K562 (cell line): ENCODE measurements at regions not wholly inside any gene's neighbourhood (a gene's known extent, or its start where the extent isn't known, plus 50 kb on each side); places are given as distances from the start of the nearest gene placed in this dataset.

ENCODE experiments used
- ATAC-seq: fragments of 200-7000 bp; cut with Tn5 transposase; 3 replicates; pipeline ENCODE4 v1.9.1; 2020; ENCODE audit warnings: moderate library complexity
- BruUV-seq: library from RNA; stranded (reverse); fragments of 400-500 nt; replicated peaks from 2 replicates; lab custom pipeline; 2021; lab: Mats Ljungman, UMichigan
- CTCF ChIA-PET: fragments of 300-600 bp; formaldehyde crosslinking; extraction: SDS; loops from one replicate; lab custom pipeline; 2021; ENCODE audit warnings: low intra/inter-chr PET ratio; lab: Yijun Ruan, JAX
- POLR2A ChIA-PET: fragments of 300-600, 350-650 bp; sonication (Branson Sonifier 250); formaldehyde crosslinking; extraction: SDS; loops from one replicate; lab custom pipeline; 2021; ENCODE audit warnings: antibody characterized with exemption, inconsistent platforms; lab: Yijun Ruan, JAX
- DNase-seq, 4 experiments: peaks; one replicate each; pipeline versions ENCODE4 v3.0.0 to v3.0.0-alpha.2; 2011 to 2018; ENCODE audit warnings: low spot score in 3 of 4, mixed read lengths in 3 of 4; ENCODE audit errors: extremely low read depth in 1 of 4
- FAIRE-seq: peaks from 2 replicates; lab custom pipeline; 2011; peaks lifted over from hg19 to GRCh38; lab: Jason Lieb, UNC
- H2AFZ ChIP-seq: 2 replicates; pipeline ENCODE4 v1.6.0; 2011; ENCODE audit warnings: low read depth, low read length, control low read depth, inconsistent platforms
- H3K27ac ChIP-seq: fragments of 200-600 bp; 3 replicates; pipeline ENCODE4 v1.8.0; 2011; ENCODE audit warnings: low read depth, mild to moderate bottlenecking, control low read depth, inconsistent platforms, low read length, moderate library complexity, mixed read lengths; ENCODE audit errors: extremely low read depth
- H3K27me3 ChIP-seq, 2 experiments: fragments of 300-600 bp in 1 of 2; 2 replicates in 1 of 2; 3 replicates in 1 of 2; pipeline versions ENCODE4 v1.6.0 to v1.8.0; 2011; ENCODE audit warnings: inconsistent platforms in 2 of 2, low read length in 2 of 2, mild to moderate bottlenecking in 1 of 2, mixed read lengths in 1 of 2, moderate library complexity in 1 of 2; ENCODE audit not compliant: control insufficient read depth in 2 of 2, insufficient read depth in 2 of 2
- H3K36me3 ChIP-seq: fragments of 300-600 bp; 3 replicates; pipeline ENCODE4 v1.8.0; 2011; ENCODE audit warnings: mild to moderate bottlenecking, low read length, inconsistent platforms; ENCODE audit not compliant: control insufficient read depth, insufficient read depth
- H3K4me1 ChIP-seq, 2 experiments: fragments of 200-600 bp in 1 of 2; replicated peaks in 1 of 2; 2 replicates in 1 of 2; 3 replicates in 1 of 2; pipeline versions ENCODE4 v1.5.1 to v1.8.0; 2011; ENCODE audit warnings: inconsistent platforms in 2 of 2, low read length in 2 of 2, mild to moderate bottlenecking in 1 of 2, mixed read lengths in 1 of 2, moderate library complexity in 1 of 2; ENCODE audit not compliant: control insufficient read depth in 2 of 2, insufficient read depth in 2 of 2
- H3K4me2 ChIP-seq: 2 replicates; pipeline ENCODE4 v1.6.1; 2011; ENCODE audit warnings: low read length, control low read depth, inconsistent platforms, mixed read lengths; ENCODE audit not compliant: insufficient read depth
- H3K4me3 ChIP-seq: fragments of 200-600 bp; sonication (generic), shearing (Covaris generic); 2 replicates; pipeline ENCODE4 v1.5.1; 2016; ENCODE audit warnings: control low read depth, inconsistent platforms
- H3K79me2 ChIP-seq: fragments of 200-600 bp; 3 replicates; pipeline ENCODE4 v1.8.0; 2011; ENCODE audit warnings: low read length, inconsistent platforms; ENCODE audit not compliant: control insufficient read depth, insufficient read depth
- H3K9ac ChIP-seq, 2 experiments: 2 replicates each; pipeline versions ENCODE4 v1.6.0 to v1.6.1; 2011; ENCODE audit warnings: low read depth in 2 of 2, low read length in 2 of 2, control low read depth in 1 of 2, inconsistent platforms in 1 of 2, mild to moderate bottlenecking in 1 of 2, mixed read lengths in 1 of 2; ENCODE audit not compliant: insufficient read depth in 1 of 2
- H3K9me1 ChIP-seq: one replicate; pipeline ENCODE4 v1.6.0; 2011; ENCODE audit warnings: inconsistent platforms, mild to moderate bottlenecking, low read length, moderate library complexity; ENCODE audit not compliant: control insufficient read depth, insufficient read depth
- H3K9me3 ChIP-seq: replicated peaks from 2 replicates; pipeline ENCODE4 v1.5.1; 2011; ENCODE audit warnings: low read depth, low read length, inconsistent platforms; ENCODE audit not compliant: control insufficient read depth, insufficient read depth
- H4K20me1 ChIP-seq: replicated peaks from 2 replicates; pipeline ENCODE4 v1.6.1; 2011; ENCODE audit warnings: low read length, inconsistent platforms, mixed read lengths; ENCODE audit not compliant: control insufficient read depth, insufficient read depth
- CBX3 ChIP-seq, 2 experiments: IDR thresholded peaks; 1 replicate in 1 of 2; 2 replicates in 1 of 2; pipeline ENCODE4 v1.6.1; 2012; ENCODE audit warnings: inconsistent platforms in 2 of 2, low read length in 2 of 2, borderline replicate concordance in 1 of 2, control low read depth in 1 of 2
- DACH1 ChIP-seq: fragments of 450-650 bp; IDR thresholded peaks from 2 replicates; pipeline ENCODE4 v1.6.1; 2018; ENCODE audit not compliant: partially characterized antibody
- FOXK2 ChIP-seq, 2 experiments: fragments of 450-650 bp; IDR thresholded peaks in 1 of 2; conservative IDR thresholded peaks in 1 of 2; 2 replicates each; pipeline ENCODE4 v1.6.1; 2016; ENCODE audit warnings: low read depth in 2 of 2, mild to moderate bottlenecking in 1 of 2
- MEF2D ChIP-seq: conservative IDR thresholded peaks from 2 replicates; pipeline ENCODE4 v1.6.1; 2016; ENCODE audit warnings: low read depth, missing genetic modification characterization, missing compliant biosample characterization
- PHTF2 ChIP-seq: fragments of 250-450 bp; sonication (Bioruptor Pico); IDR thresholded peaks from 2 replicates; pipeline ENCODE4 v1.5.0; 2021; ENCODE audit warnings: mild to moderate bottlenecking
- U2AF1 ChIP-seq: fragments of 200-400 bp; formaldehyde crosslinking; optimal IDR thresholded peaks from 2 replicates; pipeline ENCODE3; 2017; ENCODE audit warnings: mild to moderate bottlenecking, low read depth, low read length, moderate library complexity
- ZNF134 ChIP-seq: fragments of 250-450 bp; sonication (Bioruptor Pico); conservative IDR thresholded peaks from 2 replicates; pipeline ENCODE4 v1.4.0; 2020
- ZNF197 ChIP-seq: fragments of 200-800 bp; sonication (Bioruptor generic); IDR thresholded peaks from 2 replicates; pipeline ENCODE4 v1.6.1; 2016; ENCODE audit warnings: low read depth, missing genetic modification characterization, missing compliant biosample characterization
- ZNF232 ChIP-seq: sonication (generic); formaldehyde crosslinking; IDR thresholded peaks from 2 replicates; pipeline ENCODE4 v1.8.0; 2022; ENCODE audit warnings: mild to moderate bottlenecking, missing genetic modification reagents
- ZNF561 ChIP-seq: fragments of 450-650 bp; formaldehyde crosslinking; conservative IDR thresholded peaks from 2 replicates; pipeline ENCODE4 v1.4.0; 2020; ENCODE audit warnings: mild to moderate bottlenecking, moderate library complexity
- ZNF79 ChIP-seq: fragments of 250-450 bp; sonication (Bioruptor Pico); IDR thresholded peaks from 2 replicates; pipeline ENCODE4 v1.4.0; 2020; ENCODE audit warnings: low read depth, mild to moderate bottlenecking, moderate library complexity
- WGBS: fragments of 100-300 bp; shearing (Covaris generic); methylation state at CpG from one replicate; pipeline ENCODE4 v1.1.6; 2016; ENCODE audit warnings: low coverage, mixed read lengths; ENCODE audit not compliant: insufficient coverage; ENCODE audit errors: missing lambda C conversion rate; 5-methylcytosine and 5-hydroxymethylcytosine counted together
- in situ Hi-C: fragments of 300-500 bp; cut with MboI; formaldehyde crosslinking; loops from 4 replicates; pipeline ENCODE4 v1.15.0; 2018; ENCODE audit warnings: inconsistent platforms, mixed read lengths
- intact Hi-C: fragments of 100-400 bp; cut with micrococcal nuclease; formaldehyde crosslinking; loops from 2 replicates; pipeline ENCODE4 v1.14.2; 2022
- TF ChIP-seq, protein P1 (sequence below): fragments of 250-450 bp; sonication (Bioruptor Pico); IDR thresholded peaks from 2 replicates; pipeline ENCODE4 v1.5.0; 2021; ENCODE audit warnings: mild to moderate bottlenecking, borderline replicate concordance
- TF ChIP-seq, protein P2 (sequence below): sonication (generic); formaldehyde crosslinking; IDR thresholded peaks from 2 replicates; pipeline ENCODE4 v1.8.1; 2023; ENCODE audit warnings: mild to moderate bottlenecking, missing genetic modification reagents

DNA sequence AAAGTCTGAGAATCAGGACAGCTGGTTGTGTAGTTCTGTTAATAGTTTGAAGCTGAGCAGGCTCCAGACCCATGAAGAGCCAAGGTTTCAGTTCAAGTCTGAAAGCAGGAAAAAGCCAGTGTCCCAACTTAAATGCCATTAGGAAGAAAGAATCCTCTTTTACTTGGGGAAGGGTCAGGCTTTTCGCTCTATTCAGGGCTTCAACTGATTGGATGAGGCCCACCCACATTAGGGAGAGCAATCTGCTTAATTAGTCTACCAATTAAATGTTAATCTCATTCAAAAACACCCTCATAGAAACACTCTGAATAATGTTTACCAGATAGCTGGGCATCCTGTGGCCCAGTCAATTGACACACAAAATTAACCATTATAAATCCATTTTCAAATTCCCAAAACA is 462.2 kb downstream of the EPM2A start:
- no peak for TF ChIP-seq PHTF2 (CRISPR knock-in tag)
- peak; percentile 82 for TF ChIP-seq ZNF134 (CRISPR knock-in tag)
- in situ Hi-C loops, result no loop called here

DNA sequence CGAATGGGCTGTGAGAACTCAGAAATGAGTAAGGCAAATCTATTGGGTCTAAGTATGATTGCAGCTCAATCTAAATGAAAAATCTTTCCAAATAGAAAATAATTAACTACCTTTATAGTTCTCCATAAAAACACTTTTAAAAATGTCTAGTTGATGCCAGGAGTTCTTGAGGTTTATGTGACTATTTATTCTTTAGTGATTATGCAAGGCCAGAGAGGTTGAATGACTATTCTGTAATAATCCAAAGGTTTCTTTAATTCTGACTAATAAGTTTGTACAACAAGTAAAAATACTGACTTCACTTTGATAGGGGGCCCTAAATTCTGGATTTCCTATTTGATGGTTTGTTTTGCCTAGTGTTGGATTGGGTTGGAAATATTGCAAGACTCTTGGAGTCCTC is 461.2 kb downstream of the EPM2A start:
- no peaks in the 10 kb centered on the region for H3K4me1 ChIP-seq
- H3K4me3 ChIP-seq, result no peak overlapping the region
- H3K79me2 ChIP-seq, result no peaks in the 10 kb centered on the region
- H3K9me1 ChIP-seq, result no peaks in the 10 kb centered on the region
- 0% methylated on average over 1 of the region's 1 CpG for WGBS
- in situ Hi-C loops (no loop called here), intact Hi-C loops (no loop called here)
- H3K4me2 ChIP-seq, result no peak overlapping the region
- H3K9ac ChIP-seq, result no peak overlapping the region
- no peak overlapping the region for H2AFZ ChIP-seq
- no TSS peak for BruUV-seq
- H3K36me3 ChIP-seq, result no peaks in the 10 kb centered on the region
- ATAC-seq, result no peak
- H3K27ac ChIP-seq, result no peak overlapping the region
- H4K20me1 ChIP-seq, result no peaks in the 10 kb centered on the region
- 0 out of 2 replicates have a peak, but pooled peaks cover 2% of the 10 kb centered on the region for H3K9me3 ChIP-seq
- no peak for FAIRE-seq
- POLR2A ChIA-PET, result no interaction called here
- H3K27me3 ChIP-seq, result no peaks in the 10 kb centered on the region
- CTCF ChIA-PET, result no interaction called here
- DNase-seq, result no peak
- TF ChIP-seq CBX3 (IDR thresholded peaks at IDR 0.05; ENCODE audit: borderline replicate concordance in 1 of 2, low read length in 2 of 2) (no peak), ZNF561 (no peak), U2AF1 (no peak), MEF2D (tag) (no peak), ZNF79 (CRISPR knock-in tag) (no peak), FOXK2 (conservative IDR thresholded peaks at IDR 0.05 in 1 of 2, IDR thresholded peaks at IDR 0.05 in 1 of 2; ENCODE audit: low read depth in 2 of 2) (no peak), ZNF232 (CRISPR knock-in tag) (no peak), DACH1 (no peak), ZNF197 (CRISPR knock-in tag) (no peak)
- TF ChIP-seq, protein P1, sequence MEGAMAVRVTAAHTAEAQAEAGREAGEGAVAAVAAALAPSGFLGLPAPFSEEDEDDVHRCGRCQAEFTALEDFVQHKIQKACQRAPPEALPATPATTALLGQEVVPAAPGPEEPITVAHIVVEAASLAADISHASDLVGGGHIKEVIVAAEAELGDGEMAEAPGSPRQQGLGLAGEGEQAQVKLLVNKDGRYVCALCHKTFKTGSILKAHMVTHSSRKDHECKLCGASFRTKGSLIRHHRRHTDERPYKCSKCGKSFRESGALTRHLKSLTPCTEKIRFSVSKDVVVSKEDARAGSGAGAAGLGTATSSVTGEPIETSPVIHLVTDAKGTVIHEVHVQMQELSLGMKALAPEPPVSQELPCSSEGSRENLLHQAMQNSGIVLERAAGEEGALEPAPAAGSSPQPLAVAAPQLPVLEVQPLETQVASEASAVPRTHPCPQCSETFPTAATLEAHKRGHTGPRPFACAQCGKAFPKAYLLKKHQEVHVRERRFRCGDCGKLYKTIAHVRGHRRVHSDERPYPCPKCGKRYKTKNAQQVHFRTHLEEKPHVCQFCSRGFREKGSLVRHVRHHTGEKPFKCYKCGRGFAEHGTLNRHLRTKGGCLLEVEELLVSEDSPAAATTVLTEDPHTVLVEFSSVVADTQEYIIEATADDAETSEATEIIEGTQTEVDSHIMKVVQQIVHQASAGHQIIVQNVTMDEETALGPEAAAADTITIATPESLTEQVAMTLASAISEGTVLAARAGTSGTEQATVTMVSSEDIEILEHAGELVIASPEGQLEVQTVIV (CRISPR knock-in tag), result no peak
- TF ChIP-seq, protein P2, sequence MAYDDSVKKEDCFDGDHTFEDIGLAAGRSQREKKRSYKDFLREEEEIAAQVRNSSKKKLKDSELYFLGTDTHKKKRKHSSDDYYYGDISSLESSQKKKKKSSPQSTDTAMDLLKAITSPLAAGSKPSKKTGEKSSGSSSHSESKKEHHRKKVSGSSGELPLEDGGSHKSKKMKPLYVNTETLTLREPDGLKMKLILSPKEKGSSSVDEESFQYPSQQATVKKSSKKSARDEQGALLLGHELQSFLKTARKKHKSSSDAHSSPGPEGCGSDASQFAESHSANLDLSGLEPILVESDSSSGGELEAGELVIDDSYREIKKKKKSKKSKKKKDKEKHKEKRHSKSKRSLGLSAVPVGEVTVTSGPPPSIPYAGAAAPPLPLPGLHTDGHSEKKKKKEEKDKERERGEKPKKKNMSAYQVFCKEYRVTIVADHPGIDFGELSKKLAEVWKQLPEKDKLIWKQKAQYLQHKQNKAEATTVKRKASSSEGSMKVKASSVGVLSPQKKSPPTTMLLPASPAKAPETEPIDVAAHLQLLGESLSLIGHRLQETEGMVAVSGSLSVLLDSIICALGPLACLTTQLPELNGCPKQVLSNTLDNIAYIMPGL (CRISPR knock-in tag), result no peak

More for the DNA sequence above, 462.2 kb downstream of the EPM2A start:
- Histone ChIP-seq H3K27me3 (no peaks in the 10 kb centered on the region), H3K27ac (no peak overlapping the region), H3K79me2 (no peaks in the 10 kb centered on the region), H3K9me3 (0 out of 2 replicates have a peak, but pooled peaks cover 2% of the 10 kb centered on the region), H3K36me3 (no peaks in the 10 kb centered on the region), H4K20me1 (no peaks in the 10 kb centered on the region), H2AFZ (no peak overlapping the region), H3K4me2 (no peak overlapping the region), H3K4me3 (no peak overlapping the region), H3K4me1 (no peaks in the 10 kb centered on the region), H3K9me1 (no peaks in the 10 kb centered on the region), H3K9ac (no peak overlapping the region)
- CTCF ChIA-PET, result no interaction called here
- 0% methylated on average over 1 of the region's 1 CpG for WGBS
- POLR2A ChIA-PET, result no interaction called here
- no TSS peak for BruUV-seq
- intact Hi-C loops, result no loop called here
- no peak for FAIRE-seq
- no peak for DNase-seq
- no peak for ATAC-seq
